Activated CD8-positive, alpha-beta memory T cell treated with anti-CD3 and anti-CD28 coated beads for 1 hour (primary cell): ENCODE measurements at regions not wholly inside any gene's neighbourhood (a gene's known extent, or its start where the extent isn't known, plus 50 kb on each side); places are given as distances from the start of the nearest gene placed in this dataset.
"Not testable (repeated sequence)": the region's sequence is repeated elsewhere in the genome, so short reads cannot be mapped to it uniquely, and the experiment has no call there.

Source experiments
- DNase-seq, 2 donors: peaks; one replicate each; pipeline ENCODE4 v3.0.0-alpha.2; 2020; ENCODE audit warnings: low read depth in 1 of 2; ENCODE audit errors: extremely low read depth in 1 of 2

DNA sequence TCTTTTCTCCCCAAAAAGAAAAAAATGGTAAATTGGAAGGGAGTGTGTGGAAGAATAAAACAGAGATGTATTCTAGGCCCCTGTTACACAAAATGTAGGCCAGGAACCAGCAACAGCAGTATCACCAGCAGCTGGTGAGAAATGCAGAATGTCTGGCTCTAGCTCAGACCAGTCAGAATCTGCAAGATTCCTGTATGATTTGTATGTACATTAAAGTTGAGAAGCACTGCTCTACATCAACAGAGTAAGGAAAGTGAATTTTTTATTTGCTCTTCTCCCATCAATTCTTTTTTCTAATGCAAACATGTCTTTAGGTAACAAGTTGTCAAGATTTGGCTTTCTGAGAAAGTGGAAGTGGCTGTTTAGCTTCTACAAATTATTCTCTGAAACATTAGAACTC lies 235.4 kb upstream of the FANCL start:
- DNase-seq: no peak

DNA sequence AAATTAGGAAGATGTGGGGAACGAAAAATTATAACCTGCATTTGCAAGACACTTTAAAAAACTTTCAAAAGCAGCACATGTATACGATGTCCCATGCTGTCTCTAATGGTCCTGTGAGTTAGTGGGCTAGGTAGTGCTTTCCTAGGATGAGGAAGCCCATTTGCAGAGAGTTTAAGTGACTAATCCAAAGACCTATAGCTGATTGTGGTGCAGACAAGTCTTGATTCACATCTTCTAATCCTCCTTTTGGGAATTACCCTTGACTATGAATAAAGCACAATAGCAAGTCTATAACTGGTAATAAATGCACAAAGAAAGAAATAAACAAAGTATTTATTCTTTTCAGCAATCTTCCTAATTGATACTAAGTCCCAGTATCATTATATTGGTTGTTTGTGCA lies 234.6 kb upstream of the FANCL start:
- no peak for DNase-seq

DNA sequence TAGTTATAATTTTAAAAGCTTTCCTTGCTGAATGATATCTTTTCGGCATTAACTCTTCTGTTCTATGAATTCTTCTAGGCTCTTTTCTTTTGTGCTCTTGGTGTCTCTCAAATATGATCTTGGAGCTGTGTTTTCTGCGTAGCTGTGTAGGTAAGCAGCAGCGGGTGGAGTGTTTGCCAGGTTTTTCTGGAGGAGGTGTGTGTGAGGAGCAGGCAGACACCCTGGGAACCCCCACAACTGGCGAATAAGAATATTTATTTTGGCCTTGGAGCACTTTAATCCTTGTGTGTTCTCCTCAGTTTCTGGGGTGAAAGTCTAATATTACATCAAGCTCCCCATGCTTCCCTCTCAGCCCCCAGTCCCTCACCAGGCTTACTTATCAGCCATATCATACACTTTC lies 232.0 kb upstream of the FANCL start:
- no peak for DNase-seq

DNA sequence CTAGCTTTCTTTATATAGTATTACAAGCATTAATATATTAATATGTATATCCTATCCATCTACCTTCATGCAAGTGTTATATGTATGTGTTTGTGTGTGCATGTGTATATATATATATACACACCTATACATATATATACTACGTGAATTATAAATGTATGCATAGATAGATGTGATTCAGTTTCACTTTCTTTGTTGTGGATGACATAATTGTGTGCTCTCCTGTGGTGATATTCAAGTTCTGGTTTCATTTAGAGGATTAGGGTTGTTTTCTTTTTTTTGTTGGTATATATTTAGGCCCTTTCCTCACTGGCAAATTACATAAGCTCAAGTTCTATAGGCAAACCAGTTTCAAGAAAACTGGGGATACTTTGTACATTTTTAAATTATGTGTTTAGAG lies 225.7 kb upstream of the FANCL start:
- no peak for DNase-seq

DNA sequence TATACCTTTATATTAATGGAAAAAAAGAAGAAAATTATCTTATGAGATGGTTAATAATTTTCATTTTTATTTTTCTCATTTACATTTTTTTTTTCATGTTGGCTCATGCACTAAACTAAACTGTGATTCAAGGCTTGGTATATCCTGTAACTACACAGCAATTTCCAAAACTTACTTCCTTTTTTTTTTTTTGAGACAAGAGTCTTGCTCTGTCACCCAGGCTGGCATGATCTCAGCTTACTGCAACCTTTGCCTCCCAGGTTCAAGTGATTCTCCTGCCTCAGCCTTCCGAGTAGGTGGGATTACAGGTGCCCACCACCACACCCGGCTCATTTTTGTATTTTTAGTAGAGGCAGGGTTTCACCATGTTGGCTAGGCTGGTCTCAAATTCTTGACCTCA lies 224.9 kb upstream of the FANCL start:
- DNase-seq: not testable (repeated sequence)

DNA sequence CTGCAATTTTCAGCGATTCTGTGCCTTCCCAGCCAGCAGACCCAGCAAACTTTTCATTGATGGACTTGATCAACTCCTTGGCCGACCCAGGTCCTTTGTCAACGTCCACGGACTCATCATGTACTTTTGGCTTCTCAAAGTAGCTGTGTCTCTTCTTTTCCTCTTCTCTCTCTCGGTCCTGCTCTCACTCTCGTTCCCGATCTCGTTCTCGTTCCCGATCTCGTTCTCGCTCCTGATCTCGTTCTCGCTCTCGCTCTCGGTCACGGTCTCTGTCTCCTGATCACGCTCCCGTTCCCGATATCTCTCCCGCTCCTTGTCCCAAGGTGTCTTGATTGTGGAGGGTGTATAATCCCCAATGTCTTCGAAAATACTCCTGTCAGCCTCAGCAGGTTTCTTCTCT lies 219.5 kb upstream of the FANCL start:
- DNase-seq: no peak

DNA sequence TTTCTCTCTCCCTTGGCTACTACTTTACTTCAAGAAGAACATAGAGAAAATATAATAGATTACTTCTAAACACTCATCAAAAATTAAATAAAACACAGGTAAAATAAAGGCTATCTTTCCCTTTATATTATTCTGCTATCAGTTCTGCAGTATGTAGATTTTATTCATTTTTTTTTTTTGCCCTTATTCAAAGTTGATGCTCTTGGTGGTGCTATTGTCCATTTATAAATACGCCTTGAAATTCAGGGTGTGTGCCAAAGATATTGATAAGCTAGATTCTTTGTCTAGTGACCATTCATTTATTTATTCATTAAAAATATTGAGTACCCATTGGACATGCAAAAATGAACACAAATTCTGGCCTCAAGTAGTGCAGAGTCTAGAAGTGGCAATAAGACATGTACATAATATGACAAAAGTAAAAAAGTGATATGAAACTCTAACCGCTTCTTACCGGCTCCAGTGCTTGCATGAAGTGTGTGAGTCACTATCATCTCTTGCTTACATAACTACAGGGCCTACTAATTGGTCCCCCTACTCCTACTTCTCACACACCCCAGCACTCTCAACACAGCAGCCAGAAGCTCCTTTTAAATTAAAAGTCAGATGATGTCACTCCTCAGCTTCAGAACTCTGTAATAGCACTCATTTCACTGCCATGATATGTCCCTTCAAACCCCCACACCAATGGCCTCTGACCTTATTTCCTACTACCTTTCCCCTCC lies 208.3 kb upstream of the FANCL start:
- DNase-seq: no peak

DNA sequence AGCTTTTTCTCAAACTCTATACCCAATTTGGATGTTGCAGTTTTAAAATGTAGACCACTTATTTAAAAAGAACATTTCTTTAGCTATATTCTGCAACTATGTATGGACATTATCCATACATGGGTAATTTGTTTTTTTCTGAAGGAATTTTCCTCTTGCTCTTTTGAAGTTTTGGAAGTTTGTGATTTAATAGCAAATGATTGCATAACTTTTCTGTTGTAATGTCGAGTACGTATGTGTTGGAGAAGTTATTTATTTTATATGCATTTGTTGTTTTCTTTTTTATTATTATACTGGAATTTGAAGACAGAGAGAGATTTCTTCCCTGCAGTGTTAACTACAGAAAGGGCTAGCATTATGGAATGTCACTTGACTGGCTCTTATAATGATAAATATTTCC lies 207.7 kb upstream of the FANCL start:
- no peak for DNase-seq

DNA sequence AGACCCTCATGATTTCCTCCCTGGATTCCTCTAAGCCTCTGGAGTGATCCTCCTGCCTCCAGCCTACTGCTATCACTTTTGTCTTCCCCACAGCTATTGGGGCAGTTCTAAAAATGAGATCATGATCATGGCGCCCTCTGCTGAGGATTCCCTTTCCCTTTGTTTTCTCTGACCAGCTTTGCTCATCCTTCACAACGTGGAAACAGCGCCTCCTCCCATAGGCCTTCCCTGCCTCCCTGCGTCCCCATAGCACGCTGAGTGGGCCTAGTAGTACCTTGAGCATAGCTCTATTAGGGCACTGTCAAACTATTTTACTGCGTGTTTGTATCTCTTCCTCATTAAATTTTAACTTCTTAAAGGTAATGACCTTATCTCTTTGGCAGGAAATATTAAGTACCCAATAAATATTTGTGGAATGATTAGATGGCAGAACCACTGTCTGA lies 207.0 kb upstream of the FANCL start:
- no peak for DNase-seq

DNA sequence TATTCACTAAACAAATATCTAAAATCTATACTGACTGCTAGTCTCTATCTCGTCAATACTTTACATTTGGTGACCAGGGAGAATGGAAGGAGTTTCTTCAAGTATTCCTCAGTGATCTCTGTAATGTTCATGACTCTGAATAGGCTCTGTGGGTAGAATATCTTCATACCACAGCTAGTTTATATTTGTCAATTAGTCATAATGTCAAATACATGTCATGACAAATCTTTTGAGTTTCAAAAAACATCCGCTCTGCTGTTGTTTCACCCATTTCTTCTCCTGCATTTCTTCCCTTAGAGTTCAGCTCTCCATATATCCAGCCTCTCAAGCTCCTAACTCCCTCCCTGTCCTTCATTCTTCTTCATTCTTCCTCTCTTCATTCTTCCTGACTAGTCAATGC lies 206.5 kb upstream of the FANCL start:
- no peak for DNase-seq

DNA sequence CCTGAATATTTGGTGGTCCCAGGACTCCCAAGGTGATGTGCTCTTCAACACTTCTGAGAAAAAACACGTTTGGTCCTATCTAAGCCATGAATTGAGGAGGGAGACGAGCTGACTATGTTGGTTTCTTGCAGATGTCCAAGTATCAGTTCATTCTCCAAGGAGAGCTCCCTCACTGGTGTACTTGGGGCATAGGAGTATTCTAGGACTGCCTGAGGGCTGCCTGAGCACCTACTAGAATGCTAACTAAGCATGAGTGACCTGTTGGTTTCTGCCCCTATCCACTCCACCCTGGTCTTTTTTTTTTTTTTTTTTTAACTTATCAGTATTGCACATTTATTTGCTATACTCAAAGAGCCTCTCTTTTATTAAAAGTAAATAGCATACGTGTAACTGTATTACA lies 200.5 kb upstream of the FANCL start:
- DNase-seq: no peak

DNA sequence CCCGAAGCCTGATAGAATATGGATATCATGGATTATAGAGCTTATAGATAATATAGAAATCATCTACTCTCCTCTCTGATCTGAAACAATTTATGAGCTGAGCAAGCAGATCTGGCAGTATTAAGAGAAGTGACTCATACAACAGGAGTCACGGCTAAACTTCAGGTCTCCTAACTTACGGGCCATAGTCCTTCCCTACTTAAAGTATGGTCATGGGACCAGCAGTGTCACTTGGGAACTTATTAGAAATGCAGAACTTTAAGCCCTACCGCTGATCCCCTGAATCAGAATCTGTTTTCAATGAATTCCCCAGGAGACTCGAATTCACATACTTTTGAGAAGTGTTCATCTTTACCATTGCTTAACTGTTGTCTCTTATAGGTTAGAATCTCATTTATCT lies 195.7 kb upstream of the FANCL start:
- no peak for DNase-seq

DNA sequence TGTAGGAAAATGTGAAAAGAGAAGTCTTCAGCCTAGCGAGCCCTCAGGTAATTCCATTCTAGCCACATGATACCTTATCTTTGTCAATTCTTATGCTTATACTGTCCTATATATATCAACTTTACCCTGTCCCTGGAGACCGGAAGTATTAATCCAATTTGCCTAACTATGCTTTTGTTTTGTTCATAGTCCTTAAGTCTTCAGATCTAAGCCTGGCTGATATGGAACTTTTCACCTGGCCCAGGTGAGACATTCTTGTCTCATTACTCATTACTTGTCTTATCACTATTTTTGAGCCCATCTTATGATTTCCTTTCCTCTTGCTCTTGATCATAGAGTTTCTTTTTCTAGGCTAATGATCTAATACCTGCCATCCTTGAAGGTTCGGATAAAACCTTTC lies 194.1 kb upstream of the FANCL start:
- no peak for DNase-seq

DNA sequence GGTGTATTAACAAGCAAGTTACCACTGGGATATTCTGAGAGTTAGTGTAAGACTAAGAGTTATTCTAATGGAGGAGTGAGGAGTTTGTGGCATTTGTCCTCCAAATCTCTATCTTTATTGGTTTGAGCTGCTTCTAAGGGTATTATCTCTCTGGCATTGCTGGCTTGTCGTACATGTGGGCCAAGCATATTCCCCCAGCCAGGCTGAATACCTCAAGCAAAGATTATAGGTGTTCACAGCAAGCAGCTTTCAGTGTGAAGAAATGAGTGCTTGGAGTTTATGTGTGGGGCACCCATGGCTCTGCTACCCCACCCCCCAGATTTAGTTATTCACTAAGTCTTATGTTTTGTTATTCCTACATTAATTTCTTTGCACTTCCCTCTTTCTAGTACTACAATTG lies 193.6 kb upstream of the FANCL start:
- DNase-seq: no peak

DNA sequence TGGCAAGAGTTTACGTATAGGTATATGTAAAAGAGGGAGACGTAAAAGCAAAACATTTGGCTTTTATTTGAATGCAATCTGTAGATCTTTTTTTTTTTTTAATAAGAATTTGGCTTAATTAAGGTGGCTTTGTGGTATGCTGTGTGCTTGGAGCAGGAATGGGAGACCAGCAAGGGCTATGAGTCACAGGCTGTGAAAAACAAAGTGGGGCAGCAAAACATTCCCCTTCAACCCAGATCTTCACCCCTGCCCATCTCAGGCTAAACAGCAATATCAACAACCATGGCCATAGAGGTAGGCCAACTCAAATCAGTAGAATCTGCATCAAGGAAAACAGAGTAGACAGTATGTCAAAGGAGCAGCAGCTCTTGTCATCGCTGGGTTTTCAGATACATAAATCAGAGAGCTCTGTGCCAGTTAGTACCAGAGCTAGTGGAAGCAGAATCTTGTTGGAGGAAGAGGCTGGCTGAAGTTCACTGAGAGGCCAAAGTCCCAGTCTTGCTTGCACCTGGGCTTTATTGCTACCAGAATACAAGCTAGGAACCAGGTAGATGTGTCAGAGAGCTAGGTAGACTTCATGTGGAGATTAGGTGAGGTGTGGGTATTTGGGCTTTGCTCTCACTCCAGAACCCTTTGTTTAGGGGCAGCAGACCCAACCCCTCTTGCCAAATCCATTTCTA lies 191.5 kb upstream of the FANCL start:
- DNase-seq: no peak

DNA sequence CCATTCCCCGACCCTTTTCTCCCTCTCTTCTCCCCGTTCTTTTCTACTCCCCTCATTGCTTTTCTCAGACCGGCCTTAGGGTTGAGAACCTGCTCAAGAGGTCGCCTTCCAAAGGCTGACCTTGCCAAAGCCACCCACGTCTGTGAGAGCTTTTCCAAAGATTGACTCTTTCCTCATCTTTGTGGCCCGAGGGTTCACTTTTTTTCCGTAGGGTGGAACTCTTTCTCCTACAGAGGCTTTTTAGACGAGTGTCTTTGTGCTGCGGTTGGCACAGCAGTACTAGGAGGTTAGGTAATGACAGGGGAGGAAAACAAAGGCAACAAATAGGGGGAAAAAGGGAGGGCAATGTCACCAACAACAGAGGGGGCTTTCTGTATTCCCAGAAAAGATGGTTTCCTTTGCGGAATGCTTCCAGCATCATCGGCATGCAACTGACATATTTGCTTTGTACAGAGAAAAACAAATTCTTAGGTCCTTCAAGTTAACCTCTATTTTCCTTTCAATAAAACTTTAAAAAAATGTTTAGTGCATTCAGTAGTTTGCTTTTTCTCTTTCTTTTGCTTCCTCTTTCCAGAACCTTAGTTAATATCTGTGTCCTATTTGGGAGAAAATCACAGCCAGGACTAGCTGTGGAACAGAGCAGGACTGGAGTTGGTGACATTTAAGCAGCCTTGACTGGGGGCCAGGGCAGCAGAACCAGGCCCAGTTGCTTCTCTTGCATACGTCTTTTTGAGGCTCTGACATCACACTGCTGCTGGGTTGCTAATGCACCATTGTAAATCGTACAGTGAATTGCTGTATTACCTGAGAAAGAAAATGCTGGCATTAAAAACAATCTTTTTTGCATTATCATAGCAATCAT lies 188.1 kb upstream of the FANCL start:
- no peak for DNase-seq

DNA sequence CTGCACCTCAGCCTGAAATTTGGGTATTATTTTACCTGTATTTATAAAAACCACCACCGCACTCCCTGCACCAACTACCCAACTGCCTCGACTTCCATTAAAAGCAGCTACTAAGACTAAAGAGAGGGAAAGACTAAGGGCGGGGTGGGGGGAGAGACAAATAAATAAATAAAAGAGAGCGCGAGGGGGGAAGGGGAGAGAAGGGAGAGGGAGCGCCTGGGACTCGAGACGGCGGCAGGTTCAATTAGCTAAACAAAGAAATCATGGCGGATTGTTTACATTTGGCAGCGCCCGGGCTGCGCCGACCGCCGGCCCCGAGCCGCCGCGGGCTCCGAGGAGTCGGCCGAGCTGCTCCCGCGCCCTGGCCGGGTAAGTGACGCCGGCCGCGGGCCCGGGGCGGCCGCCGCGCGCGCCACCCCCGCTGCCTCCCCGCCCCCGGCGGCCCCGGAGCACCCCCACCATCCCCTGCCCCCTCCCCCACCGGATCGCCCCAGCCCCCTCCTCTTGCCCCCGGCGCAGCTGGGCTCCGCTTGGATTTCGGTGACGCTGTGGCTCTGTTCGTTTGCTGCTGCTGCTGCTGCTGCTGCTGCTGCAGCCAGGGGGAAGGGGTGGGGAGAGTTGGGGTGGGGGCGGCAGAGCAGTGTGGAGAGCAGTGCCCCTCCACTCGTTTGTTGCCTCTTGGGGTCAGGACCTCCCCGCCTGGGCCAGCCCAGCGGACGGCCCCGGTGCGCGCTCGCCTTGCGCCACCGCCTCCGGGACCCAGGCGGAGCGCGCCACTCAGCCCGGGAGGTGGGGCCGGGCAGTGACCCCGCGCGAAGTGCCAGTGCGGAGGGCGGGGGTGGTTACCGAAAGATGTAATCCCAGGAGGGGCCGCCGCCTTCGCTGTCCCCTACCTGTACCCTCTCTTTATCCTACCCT lies 187.2 kb upstream of the FANCL start:
- no peak for DNase-seq

DNA sequence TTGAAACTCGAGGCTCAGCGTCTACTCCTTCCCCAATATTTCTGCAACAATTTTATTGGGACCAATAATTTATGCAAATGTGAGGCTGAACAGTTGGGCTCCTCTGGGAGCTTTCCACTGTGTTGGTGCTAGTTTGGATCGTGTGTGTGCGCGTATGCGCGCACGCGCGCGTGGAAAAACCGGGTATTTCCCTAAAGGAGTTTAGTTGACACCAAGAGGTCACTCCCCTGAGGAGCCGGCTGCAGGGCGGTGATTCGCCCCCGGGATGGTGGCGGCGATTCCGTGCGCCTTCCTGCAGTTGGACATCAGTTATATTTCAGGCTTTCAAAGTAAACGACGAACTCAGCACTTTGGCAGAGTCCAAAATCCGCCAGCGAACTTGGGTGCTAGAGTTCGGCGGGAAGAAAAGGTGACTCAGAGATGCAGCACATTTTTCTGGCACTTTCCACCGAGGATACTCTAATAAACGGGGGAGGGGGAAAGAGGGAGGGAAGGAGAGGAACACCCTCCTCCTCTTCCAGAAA lies 186.5 kb upstream of the FANCL start:
- DNase-seq: no peak

DNA sequence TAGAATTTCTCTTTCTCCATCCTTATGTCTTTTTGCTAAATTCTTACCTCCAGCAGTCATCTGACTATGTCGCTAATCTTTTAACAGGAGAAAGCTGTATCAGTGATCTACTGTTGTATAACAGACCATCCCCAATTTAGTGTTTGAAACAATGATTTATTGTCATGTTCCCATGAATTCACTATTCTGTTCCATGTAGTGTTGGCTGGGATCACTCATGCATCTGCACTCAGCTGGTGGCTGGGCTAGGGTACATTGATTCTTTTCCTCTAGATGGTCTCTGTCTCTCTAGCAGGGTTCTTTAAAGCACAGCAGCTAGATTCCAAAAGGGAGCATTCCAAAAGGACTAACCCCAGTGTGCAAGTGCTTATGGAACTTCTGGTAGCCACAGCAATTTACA lies 184.2 kb upstream of the FANCL start:
- no peak for DNase-seq

DNA sequence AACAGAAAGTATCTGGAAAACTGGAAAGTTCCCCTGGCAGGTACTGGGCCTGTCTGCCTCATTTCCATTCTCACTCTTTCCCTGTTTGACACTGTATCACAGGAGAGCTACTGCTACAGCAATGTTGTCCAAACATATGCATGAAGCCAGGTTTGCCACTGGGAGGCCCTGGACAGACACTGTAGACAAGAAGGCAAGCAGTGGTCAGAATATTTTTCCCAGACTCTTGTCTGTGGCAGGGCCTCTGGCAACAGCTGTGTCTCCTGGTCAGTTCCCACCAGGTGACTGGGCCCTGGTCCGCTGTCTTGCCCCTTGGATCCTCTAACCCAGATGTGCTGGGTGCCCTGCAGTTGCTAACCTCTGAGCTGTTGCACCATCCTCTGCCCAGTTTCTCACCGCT lies 178.9 kb upstream of the FANCL start:
- DNase-seq: no peak

DNA sequence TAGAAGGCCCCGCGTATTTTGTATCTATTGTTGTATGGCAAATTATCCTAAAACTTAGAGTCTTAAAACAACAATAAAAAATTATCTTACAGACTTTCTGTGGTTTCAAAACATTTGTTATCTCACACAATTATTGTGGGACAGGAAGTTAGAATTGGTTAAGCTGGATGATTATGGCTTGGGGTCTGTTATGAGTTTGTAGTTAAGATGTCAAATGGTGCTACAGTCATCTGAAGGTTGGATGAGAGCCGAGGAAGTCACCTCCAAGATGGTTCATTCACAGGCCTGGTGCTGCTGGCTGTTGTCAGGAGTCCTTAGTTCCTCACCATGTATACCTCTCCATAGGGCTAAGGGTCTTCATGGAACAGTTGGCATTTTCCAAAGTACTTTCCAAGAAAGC lies 175.6 kb upstream of the FANCL start:
- DNase-seq: no peak
